ENCODE measurements at regions not wholly inside any gene's neighbourhood (a gene's known extent, or its start where the extent isn't known, plus 50 kb on each side); places are given as distances from the start of the nearest gene placed in this dataset.

- no peak overlapping the region for H3K4me3 Mint-ChIP-seq (ENCODE audit: unreplicated experiment)
- no peaks in the 10 kb centered on the region for H3K9me3 Mint-ChIP-seq (ENCODE audit: unreplicated experiment)
- no peaks in the 10 kb centered on the region for H3K27me3 ChIP-seq (replicated peaks; ENCODE audit: control insufficient read depth, insufficient read depth, low read length)
- ChIA-PET POLR2A (no interaction called here), CTCF (interaction anchor here (0.6 to 1.5 kb wide), 7 partner anchors 16 to 466 kb away, joined by 3 to 6 read pairs (median 5); no protein-coding TSS in a partner anchor)
- H3K4me1 ChIP-seq = peaks cover 37% of the 10 kb centered on the region
- no peaks in the 10 kb centered on the region for H3K27me3 Mint-ChIP-seq (ENCODE audit: insufficient read depth, unreplicated experiment)
- no peak for DNase-seq
- no peaks in the 10 kb centered on the region for H3K36me3 ChIP-seq (ENCODE audit: control insufficient read depth, insufficient read depth, low read length)
- TF ChIP-seq CTCF (IDR thresholded peaks at IDR 0.05; ENCODE audit: insufficient read depth in 1 of 2, low read depth in 1 of 2, low read length in 1 of 2, severe bottlenecking in 1 of 2, unreplicated experiment in 1 of 2) = no peak
- intact Hi-C loops (cut with micrococcal nuclease; ENCODE audit: unreplicated experiment) = loop anchor here (5.0 kb wide), 1 partner anchor 242 kb away; no protein-coding TSS in a partner anchor
- BruUV-seq (replicated peaks) = no TSS peak
- H3K36me3 Mint-ChIP-seq (ENCODE audit: insufficient read depth, unreplicated experiment) = no peaks in the 10 kb centered on the region
- H3K9me3 ChIP-seq = no peaks in the 10 kb centered on the region
- H3K4me1 Mint-ChIP-seq (ENCODE audit: low read depth, unreplicated experiment) = peaks cover 34% of the 10 kb centered on the region
- no peak overlapping the region for H3K27ac Mint-ChIP-seq (ENCODE audit: unreplicated experiment)
- H3K4me3 ChIP-seq (ENCODE audit: low read depth, low read length) = no peak overlapping the region
These were observed 309.7 kb downstream of the ALDH8A1 start for GRCh38 chr6:134640229-134640628.

- H3K36me3 ChIP-seq (ENCODE audit: control insufficient read depth, insufficient read depth, low read length) = no peaks in the 10 kb centered on the region
- peaks cover 23% of the 10 kb centered on the region for H3K4me1 ChIP-seq
- no peak overlapping the region for H3K4me3 ChIP-seq (ENCODE audit: low read depth, low read length)
- no peak overlapping the region for H3K4me3 Mint-ChIP-seq (ENCODE audit: unreplicated experiment)
- intact Hi-C loops (cut with micrococcal nuclease; ENCODE audit: unreplicated experiment) = no loop called here
- no peak for DNase-seq
- H3K36me3 Mint-ChIP-seq (ENCODE audit: insufficient read depth, unreplicated experiment) = no peaks in the 10 kb centered on the region
- BruUV-seq (replicated peaks) = no TSS peak
- no peaks in the 10 kb centered on the region for H3K27me3 ChIP-seq (replicated peaks; ENCODE audit: control insufficient read depth, insufficient read depth, low read length)
- CTCF ChIA-PET = interaction anchor here (0.6 kb wide), 1 partner anchor 75 kb away, joined by 5 read pairs; no protein-coding TSS in a partner anchor
- no peaks in the 10 kb centered on the region for H3K9me3 ChIP-seq
- H3K27me3 Mint-ChIP-seq (ENCODE audit: insufficient read depth, unreplicated experiment) = no peaks in the 10 kb centered on the region
- POLR2A ChIA-PET = no interaction called here
- no peaks in the 10 kb centered on the region for H3K9me3 Mint-ChIP-seq (ENCODE audit: unreplicated experiment)
- H3K4me1 Mint-ChIP-seq (ENCODE audit: low read depth, unreplicated experiment) = peaks cover 21% of the 10 kb centered on the region
- no peak for TF ChIP-seq CTCF (IDR thresholded peaks at IDR 0.05; ENCODE audit: insufficient read depth in 1 of 2, low read depth in 1 of 2, low read length in 1 of 2, severe bottlenecking in 1 of 2, unreplicated experiment in 1 of 2)
- no peak overlapping the region for H3K27ac Mint-ChIP-seq (ENCODE audit: unreplicated experiment)
These were observed 312.0 kb downstream of the ALDH8A1 start for GRCh38 chr6:134637847-134638437.

GRCh38 chr6:134637282-134637681 lies 312.6 kb downstream of the ALDH8A1 start:
- Mint-ChIP-seq H3K4me1 (ENCODE audit: low read depth, unreplicated experiment) (peaks cover 18% of the 10 kb centered on the region), H3K27me3 (ENCODE audit: insufficient read depth, unreplicated experiment) (no peaks in the 10 kb centered on the region), H3K9me3 (ENCODE audit: unreplicated experiment) (no peaks in the 10 kb centered on the region), H3K27ac (ENCODE audit: unreplicated experiment) (no peak overlapping the region), H3K36me3 (ENCODE audit: insufficient read depth, unreplicated experiment) (no peaks in the 10 kb centered on the region), H3K4me3 (ENCODE audit: unreplicated experiment) (no peak overlapping the region)
- no TSS peak for BruUV-seq (replicated peaks)
- ChIA-PET POLR2A (no interaction called here), CTCF (no interaction called here)
- Histone ChIP-seq H3K9me3 (no peaks in the 10 kb centered on the region), H3K4me3 (ENCODE audit: low read depth, low read length) (no peak overlapping the region), H3K4me1 (peaks cover 17% of the 10 kb centered on the region), H3K27me3 (replicated peaks; ENCODE audit: control insufficient read depth, insufficient read depth, low read length) (no peaks in the 10 kb centered on the region), H3K36me3 (ENCODE audit: control insufficient read depth, insufficient read depth, low read length) (no peaks in the 10 kb centered on the region)
- no peak for DNase-seq
- intact Hi-C loops (cut with micrococcal nuclease; ENCODE audit: unreplicated experiment) = no loop called here
- TF ChIP-seq CTCF (IDR thresholded peaks at IDR 0.05; ENCODE audit: insufficient read depth in 1 of 2, low read depth in 1 of 2, low read length in 1 of 2, severe bottlenecking in 1 of 2, unreplicated experiment in 1 of 2) = no peak

Measured in Caco-2 (cell line).